ENCODE measurements at regions not wholly inside any gene's neighbourhood (a gene's known extent, or its start where the extent isn't known, plus 50 kb on each side); places are given as distances from the start of the nearest gene placed in this dataset.

DNA sequence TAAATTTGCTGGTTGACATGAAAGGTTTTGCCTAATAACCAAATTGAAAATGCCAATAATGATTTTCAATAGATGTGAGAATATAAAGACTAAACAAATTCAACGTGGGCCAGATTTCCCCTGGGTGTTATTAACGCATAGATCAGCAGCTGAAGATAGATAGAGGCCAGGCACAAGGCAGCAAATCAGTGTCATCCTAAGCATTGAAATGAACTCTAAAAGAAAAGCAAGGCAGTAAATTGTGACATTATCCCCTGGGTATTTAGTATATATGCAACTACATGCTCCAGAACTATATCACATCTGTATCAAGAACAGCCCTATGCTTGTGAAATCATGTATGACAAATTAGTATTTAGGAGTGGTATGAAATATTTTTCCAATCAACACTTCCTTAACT lies 167.1 kb upstream of the EPHA3 start:
- DNase-seq (ENCODE audit: low read depth, low spot score), result no peak

DNA sequence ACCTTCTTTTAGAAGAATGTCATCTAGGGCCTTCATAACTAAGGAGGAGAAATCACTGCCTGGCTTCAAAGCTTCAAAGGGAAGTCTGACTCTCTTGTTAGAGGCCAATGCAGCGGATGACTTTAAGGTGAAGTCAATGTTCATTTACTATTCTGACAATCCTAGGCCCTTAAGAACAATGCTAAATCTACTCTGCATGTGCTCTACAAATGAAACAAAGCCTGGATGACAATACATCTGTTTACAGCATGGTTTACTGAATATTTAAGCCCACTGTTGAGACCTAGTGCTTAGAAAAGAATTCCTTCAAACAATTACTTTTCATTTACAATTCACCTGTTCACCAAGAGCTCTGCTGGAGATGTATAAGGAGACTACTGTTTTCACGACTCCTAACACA lies 160.4 kb upstream of the EPHA3 start:
- DNase-seq (ENCODE audit: low read depth, low spot score), result no peak

DNA sequence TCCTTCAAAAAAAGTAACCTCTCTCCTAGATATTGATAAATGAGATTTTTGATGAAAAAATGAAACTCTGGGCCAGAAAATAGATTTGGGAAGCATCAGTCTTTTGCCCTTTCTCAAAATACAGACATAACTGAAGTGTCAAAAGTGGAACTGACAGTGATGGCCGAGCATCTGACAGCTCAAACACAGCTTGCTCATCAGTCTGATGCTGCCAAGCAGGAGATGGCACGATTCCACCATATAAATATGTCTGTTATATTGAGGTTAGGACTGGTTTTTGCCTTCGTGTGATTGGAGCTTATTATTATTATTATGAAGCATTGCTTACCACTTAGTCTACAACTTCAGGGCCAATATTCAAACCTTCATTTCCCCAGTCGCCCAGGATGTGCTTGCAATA lies 152.6 kb upstream of the EPHA3 start:
- DNase-seq (ENCODE audit: low read depth, low spot score), result no peak

DNA sequence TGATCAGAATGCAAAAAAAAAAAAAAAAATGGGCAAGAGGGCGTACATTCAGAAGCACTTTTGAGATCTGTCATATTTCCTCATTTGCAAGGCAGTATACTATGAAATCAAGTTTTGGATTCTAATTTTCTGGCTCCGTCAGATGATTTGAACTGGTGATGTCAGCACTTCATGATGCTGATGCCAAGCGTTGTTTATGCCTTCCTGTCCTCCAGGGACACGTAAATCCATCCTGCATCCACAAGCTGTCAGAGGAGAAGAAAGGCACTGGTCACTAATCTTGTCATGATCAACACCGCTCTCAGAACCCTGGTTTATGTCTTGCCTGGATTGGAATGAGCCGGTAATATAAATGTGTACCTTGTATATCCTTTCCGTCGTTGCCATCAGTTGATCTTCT lies 152.1 kb upstream of the EPHA3 start:
- no peak for DNase-seq (ENCODE audit: low read depth, low spot score)

DNA sequence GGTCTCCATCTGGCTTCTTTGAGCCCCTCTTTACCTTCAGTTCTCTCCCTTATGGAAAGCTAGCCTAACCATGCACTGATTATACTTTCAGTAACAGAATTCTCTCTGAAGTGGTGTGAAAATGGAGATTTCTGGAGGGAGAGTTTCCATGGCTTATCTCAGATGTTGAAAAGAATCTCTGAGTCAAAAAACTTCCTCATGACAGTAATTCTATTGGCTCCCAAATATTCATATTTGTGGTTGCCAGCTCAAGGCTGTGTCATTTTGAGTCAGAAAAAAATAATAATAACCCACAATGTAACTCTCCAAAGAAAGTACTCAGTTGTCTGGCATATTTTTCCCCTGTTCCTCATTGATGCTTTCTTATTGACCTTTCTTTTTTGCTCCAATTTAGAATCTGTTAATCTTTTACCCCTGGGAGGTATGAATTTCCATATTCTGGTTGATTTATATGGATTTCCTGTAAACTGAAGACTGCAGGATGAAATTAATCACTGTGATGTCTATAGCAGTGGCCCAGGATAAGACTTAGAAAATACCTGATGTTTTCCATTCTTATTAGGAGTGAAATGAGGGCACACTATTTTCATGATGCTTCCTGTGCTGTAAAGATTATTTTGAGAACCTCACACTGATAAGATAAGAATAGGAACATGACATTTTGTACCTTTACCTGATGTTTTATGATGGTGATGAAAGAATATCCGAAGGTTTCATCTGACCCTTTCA lies 149.5 kb upstream of the EPHA3 start:
- DNase-seq (ENCODE audit: low read depth, low spot score), result peak; percentile 88

DNA sequence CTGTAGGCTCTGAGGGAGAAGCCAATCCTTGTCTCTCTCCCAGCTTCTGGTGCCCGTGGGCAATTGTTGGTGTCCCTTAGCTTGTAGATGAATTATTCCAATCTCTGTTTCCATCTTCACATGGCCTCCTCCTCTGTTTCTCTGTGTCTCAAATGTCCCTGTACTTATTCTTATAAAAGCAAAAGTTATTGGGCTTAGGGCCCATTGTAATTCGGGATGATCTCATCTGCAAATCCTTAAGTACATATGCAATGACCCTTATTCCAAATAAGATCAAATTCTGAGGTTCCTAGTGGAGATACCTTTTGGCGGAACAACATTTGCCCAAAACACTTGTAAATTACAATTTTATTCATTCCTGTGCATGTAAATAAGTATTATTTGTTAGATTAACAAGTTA lies 147.4 kb upstream of the EPHA3 start:
- no peak for DNase-seq (ENCODE audit: low read depth, low spot score)

GRCh38 chr3:88963003-88963402 lies 144.4 kb upstream of the EPHA3 start:
- no peak for DNase-seq (ENCODE audit: low read depth, low spot score)

DNA sequence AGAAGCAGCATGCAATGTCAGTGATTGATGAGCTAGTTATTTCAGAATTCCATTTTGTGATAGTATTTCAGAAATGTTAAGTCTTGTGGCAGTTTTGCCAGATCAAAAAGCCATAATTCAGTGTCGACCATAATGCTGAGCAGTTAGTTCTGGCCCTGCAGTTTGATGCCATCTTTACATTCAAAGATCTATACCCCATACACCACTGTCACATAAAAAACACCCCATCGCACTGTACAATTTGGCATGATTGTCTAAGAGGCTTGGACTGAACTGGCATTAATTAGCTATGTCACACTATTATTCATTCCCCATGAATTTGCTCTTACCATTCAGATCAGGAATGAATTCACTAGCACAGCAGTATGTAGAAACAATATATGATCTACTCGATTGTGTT lies 127.7 kb upstream of the EPHA3 start:
- peak; percentile 16 for DNase-seq (ENCODE audit: low read depth, low spot score)

DNA sequence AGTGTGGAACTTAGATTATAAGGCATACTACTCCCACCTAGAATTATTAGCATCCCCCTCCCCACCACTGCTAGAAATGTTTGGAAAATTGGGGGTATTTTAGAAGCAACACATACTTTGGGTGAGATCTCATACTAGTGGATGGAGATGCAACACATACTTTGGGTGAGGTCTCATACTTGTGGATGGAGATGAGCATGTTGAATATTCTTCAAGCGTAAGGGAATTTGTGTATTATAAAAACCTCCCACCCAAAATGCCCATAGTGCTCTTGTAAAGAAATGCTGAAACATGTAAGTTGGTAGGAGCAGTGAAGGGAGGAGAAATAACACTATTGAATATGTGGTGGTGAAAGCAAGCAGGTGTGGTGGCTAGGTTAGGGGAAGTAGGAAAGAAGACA lies 124.0 kb upstream of the EPHA3 start:
- no peak for DNase-seq (ENCODE audit: low read depth, low spot score)

GRCh38 chr3:88984256-88984655 lies 123.2 kb upstream of the EPHA3 start:
- peak; percentile 13 for DNase-seq (ENCODE audit: low read depth, low spot score)

DNA sequence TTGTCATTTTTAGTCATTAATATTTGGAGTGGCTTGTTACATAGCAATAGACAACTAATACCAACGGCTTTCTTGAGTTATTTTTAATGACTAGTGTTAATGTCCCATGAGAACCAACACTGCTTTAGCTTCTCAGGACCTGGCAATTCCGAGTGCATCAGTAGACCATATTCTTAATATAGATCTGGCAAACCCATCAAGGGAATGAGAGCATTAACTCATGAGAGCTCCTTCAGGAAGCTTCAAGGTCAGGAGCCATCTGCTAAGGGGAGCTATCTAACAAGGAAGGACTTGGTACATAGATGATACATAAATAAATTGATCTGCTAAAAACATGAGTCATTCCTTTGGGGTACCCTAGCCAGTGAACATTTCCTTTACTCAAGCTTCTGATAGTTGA lies 122.6 kb upstream of the EPHA3 start:
- no peak for DNase-seq (ENCODE audit: low read depth, low spot score)

DNA sequence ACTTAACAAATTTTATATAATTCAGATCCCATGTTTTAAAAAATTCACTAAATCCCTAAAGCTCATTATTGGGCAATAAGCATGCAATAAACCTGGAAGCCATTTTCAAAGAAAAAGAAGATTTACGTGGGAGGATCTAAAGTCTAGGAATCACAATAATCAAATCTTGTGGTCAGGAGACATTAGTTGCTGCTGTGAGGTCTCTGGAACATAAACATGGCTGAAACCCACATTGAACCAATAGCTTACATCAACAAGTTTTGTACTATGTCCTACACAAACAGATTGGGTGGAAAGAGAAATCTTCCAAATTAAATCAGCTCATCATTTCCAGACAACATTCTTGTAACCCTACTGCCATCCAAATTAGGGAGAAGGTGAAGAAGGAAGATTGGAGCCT lies 121.9 kb upstream of the EPHA3 start:
- peak; percentile 31 for DNase-seq (ENCODE audit: low read depth, low spot score)

DNA sequence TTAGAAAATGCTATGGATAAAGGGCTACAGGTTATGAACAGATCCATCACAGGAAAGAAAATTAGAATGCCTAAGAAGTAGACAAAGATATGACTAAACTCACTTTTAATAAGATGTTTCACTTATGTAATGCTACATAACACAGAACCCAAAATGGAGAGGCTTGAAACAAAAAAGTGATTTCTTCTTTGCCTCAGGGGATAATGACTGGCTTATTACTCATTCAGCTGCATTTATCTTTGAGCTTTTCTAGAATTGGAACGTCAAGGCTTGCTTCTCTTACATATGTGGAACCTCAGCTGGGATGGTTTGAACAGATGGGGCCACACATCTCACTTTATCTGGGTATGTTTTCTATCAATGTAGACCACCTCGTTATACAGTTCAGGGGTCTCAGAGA lies 120.6 kb upstream of the EPHA3 start:
- peak; percentile 11 for DNase-seq (ENCODE audit: low read depth, low spot score)

GRCh38 chr3:88987776-88988175 lies 119.6 kb upstream of the EPHA3 start:
- no peak for DNase-seq (ENCODE audit: low read depth, low spot score)

DNA sequence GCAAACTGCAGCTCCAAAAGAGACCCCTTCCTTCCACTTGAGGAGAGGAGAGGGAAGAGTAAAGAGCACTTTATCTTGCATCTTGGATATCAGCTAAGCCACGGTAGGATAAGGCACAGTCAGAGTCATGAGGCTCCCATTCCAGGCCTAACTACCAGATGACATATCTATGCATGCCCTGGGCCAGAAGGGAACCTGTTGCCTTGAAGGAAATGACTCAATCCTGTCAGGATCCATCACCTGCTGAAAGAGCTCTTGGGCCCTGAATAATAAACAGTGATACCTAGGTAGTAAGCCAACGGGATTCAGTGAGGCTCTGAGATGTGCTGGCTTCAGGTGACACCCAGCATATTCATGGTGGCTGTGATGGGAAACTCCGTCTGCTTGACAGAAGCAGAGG lies 118.5 kb upstream of the EPHA3 start:
- no peak for DNase-seq (ENCODE audit: low read depth, low spot score)

- DNase-seq (ENCODE audit: low read depth, low spot score), result peak; percentile 44
These were observed 115.9 kb upstream of the EPHA3 start for GRCh38 chr3:88991496-88991895.

DNA sequence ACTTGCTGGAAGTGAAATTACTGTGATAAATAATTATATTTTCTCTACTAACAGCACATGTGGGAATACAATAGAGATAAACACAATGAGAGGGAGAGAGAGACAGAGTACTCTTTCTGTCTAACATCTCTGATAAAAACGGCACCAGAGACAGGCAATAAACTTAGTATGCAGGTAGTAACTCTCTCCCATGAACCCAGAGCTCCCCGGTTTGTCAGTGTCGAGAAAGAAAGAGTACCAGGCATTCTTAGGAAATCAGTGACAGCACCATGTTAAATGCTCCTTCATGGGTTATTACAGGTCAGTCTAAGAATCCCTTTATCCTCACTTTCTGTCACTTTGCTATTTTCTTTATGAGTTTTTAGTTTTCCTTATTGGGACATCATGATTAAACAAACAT lies 110.7 kb upstream of the EPHA3 start:
- DNase-seq (ENCODE audit: low read depth, low spot score), result peak; percentile 14

DNA sequence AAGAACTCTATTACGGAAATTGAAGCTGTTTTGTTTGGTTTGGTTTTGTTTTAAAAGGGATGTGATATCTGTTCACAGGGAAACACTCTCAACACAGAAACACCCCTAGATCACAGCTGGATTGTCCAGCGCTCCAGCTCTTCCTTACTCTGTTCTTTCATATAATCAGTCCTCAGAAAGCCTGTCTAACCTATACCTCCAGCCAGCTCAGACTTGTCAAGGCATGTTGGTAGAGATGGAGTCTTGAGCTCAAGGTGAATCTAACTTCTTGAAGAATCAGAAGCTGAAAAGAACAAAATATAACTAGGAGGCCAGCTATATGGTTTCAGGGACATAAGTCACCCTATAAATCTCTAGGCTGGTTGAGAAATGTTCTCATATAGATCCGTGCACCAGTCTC lies 110.2 kb upstream of the EPHA3 start:
- no peak for DNase-seq (ENCODE audit: low read depth, low spot score)

DNA sequence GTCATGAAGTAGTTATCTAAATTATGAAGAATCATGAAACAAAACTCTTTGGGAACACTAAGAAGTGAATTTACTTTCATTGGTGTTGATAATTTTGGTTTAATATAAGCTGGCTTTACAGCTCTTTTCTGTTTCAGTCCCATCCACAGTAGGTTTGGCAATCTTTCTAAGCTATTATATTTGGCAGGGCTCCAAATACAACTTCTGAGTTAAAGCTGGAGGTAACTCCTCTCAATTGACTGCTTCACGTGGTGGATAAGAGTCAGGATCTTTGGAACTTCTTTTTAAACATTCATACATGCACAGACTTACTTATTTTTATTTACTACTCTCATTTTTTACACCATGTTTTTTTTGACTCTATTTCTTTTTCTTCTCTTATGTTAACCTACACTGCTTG lies 106.5 kb upstream of the EPHA3 start:
- DNase-seq (ENCODE audit: low read depth, low spot score), result peak; percentile 62

DNA sequence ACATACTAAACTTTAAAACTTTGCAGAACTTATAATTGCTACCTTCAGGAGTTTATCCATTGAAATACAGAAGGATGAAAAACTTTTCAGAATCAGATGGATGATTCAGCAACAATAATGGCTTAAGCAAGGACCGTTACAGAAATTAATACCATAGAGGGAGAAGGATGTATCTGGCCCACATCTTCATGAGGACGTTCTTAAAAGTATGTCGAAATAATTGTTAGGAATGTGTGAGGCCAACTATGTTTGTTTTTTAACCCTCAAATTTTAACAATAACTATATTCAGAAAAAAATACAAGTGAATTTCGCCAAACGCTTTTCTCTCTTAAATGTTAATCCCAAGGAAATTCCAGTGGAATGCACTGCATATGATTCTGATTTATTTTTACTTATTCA lies 105.2 kb upstream of the EPHA3 start:
- DNase-seq (ENCODE audit: low read depth, low spot score), result no peak

DNA sequence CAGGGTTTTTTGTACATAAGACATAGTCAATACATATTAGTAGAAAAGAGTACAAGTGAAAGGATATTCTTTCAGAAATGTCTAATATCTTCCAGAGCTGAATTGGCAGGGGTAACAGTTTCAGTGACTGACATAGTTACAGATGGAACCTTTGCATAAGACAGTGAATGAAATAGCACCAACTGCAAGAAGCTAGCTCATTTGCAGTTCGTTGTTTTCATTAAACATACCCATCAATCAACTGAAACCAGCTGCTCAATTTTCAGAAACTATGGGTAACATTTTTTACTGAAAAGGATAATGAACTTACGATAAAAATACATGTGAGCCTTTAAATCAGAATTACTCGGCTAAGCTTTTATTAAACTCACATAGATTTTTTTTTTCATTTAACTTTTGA lies 93.9 kb upstream of the EPHA3 start:
- DNase-seq (ENCODE audit: low read depth, low spot score), result no peak

- DNase-seq (ENCODE audit: low read depth, low spot score), result no peak
These were observed 89.9 kb upstream of the EPHA3 start for GRCh38 chr3:89017531-89017930.

DNA sequence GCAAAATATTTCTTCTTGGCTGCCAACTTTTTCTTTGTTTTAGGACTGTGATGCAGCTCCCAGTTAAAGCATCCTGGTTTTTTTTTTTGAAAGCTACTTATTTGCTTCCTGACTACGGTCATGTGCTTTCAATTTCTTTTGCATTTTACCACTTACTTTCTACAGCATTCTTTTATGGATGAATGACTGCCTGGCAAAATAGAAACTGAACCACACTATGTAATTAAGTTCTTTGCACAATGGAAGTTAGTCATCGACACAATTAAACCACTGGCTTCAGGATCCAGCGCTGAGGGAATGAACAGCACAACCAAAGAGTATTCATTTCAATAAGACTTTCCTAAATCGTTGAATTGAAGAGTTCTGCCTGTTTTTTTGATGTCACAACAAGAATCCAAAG lies 82.2 kb upstream of the EPHA3 start:
- DNase-seq (ENCODE audit: low read depth, low spot score), result peak; percentile 93

DNA sequence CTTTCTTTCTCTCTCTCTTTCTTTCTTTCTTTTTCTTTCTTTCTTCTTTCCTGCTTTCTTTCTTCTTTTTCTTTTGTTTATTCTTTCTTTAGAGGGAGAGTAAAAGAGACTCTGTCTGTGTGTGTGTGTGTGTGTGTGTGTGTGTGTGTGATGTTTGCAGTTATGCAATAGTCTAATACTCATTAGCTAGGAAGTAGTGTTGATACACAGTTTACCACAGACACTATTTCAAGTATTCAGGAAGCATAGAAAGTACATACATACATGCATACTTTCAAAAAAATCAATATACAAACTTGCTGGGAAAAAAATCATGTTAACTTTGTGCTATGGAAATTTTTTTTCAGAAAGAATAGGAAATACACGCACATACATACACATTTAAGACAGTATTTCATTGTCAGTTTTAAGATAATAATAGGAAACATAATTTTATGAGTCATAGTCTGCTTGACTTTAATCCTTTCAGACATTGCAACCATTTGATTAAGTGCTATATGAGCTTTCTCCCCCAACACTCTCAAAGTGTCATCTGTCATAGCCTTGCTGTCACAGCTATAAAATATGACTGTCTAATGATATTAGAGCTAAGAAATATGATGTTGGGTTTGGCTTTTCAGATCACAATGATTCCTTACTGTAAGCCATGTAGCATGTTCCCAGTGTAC lies 74.9 kb upstream of the EPHA3 start:
- DNase-seq (ENCODE audit: low read depth, low spot score), result no peak
